HG03175 (cell line): ENCODE measurements at regions not wholly inside any gene's neighbourhood (a gene's known extent, or its start where the extent isn't known, plus 50 kb on each side); places are given as distances from the start of the nearest gene placed in this dataset.

Source experiments
- ATAC-seq: cut with Tn5 transposase; IDR thresholded peaks from one replicate; pipeline ENCODE4 v1.9.1; 2021; ENCODE audit warnings: mild to moderate bottlenecking, moderate library complexity; ENCODE audit not compliant: unreplicated experiment

GRCh38 chr4:3831529-3832150 lies 65.5 kb downstream of the ADRA2C start:
- no peak for ATAC-seq

GRCh38 chr4:3832536-3833220 lies 66.5 kb downstream of the ADRA2C start:
- ATAC-seq: no peak

- ATAC-seq: no peak
Measured at GRCh38 chr4:3833326-3833989, 67.3 kb downstream of the ADRA2C start.

- no peak for ATAC-seq
Measured at GRCh38 chr4:3834186-3834662, 68.0 kb downstream of the ADRA2C start.

- ATAC-seq: no peak
Measured at GRCh38 chr4:3834663-3835521, 68.7 kb downstream of the ADRA2C start.

GRCh38 chr4:3835527-3836405 lies 69.6 kb downstream of the ADRA2C start:
- no peak for ATAC-seq

- ATAC-seq: no peak
Measured at GRCh38 chr4:3836406-3836755, 70.2 kb downstream of the ADRA2C start.

GRCh38 chr4:3836756-3837601 lies 70.8 kb downstream of the ADRA2C start:
- no peak for ATAC-seq

- no peak for ATAC-seq
Measured at GRCh38 chr4:3838437-3839380, 72.5 kb downstream of the ADRA2C start.

GRCh38 chr4:3845094-3845743 lies 79.0 kb downstream of the ADRA2C start:
- ATAC-seq: no peak

GRCh38 chr4:3845744-3846429 lies 79.7 kb downstream of the ADRA2C start:
- no peak for ATAC-seq

GRCh38 chr4:3847211-3847940 lies 81.2 kb downstream of the ADRA2C start:
- ATAC-seq: no peak

- no peak for ATAC-seq
Measured at GRCh38 chr4:3848323-3848722, 82.1 kb downstream of the ADRA2C start.

GRCh38 chr4:3849140-3849539 lies 83.0 kb downstream of the ADRA2C start:
- ATAC-seq: no peak

GRCh38 chr4:3850128-3850527 lies 83.9 kb downstream of the ADRA2C start:
- ATAC-seq: no peak

GRCh38 chr4:3851211-3851610 lies 85.0 kb downstream of the ADRA2C start:
- ATAC-seq: no peak

GRCh38 chr4:3851881-3852280 lies 85.7 kb downstream of the ADRA2C start:
- ATAC-seq: no peak
